H9 (cell line): ENCODE measurements at regions not wholly inside any gene's neighbourhood (a gene's known extent, or its start where the extent isn't known, plus 50 kb on each side); places are given as distances from the start of the nearest gene placed in this dataset.

ENCODE experiments used
- DNase-seq: peaks from one replicate; pipeline ENCODE4 v3.0.0-alpha.2; 2017
- H2AFZ ChIP-seq: one replicate; pipeline ENCODE4 v1.6.1; 2013; ENCODE audit warnings: mild to moderate bottlenecking, low read length, control low read depth, moderate library complexity
- H2AK5ac ChIP-seq: 2 replicates; pipeline ENCODE4 v1.6.1; 2013; ENCODE audit warnings: low read length, control low read depth, mixed read lengths; ENCODE audit not compliant: insufficient read length
- H2BK120ac ChIP-seq: one replicate; pipeline ENCODE4 v1.6.1; 2013; ENCODE audit warnings: low read depth, mild to moderate bottlenecking, low read length, control low read depth, inconsistent platforms; ENCODE audit not compliant: poor library complexity, severe bottlenecking
- H2BK12ac ChIP-seq: 2 replicates; pipeline ENCODE4 v1.6.1; 2013; ENCODE audit warnings: low read length, control low read depth, mixed read lengths, low read depth; ENCODE audit not compliant: insufficient read length
- H2BK15ac ChIP-seq: 2 replicates; pipeline ENCODE4 v1.6.1; 2013; ENCODE audit warnings: low read depth, low read length, control low read depth
- H2BK20ac ChIP-seq: one replicate; pipeline ENCODE4 v1.6.1; 2013; ENCODE audit warnings: low read depth, mild to moderate bottlenecking, low read length, control low read depth, inconsistent platforms; ENCODE audit not compliant: poor library complexity, severe bottlenecking
- H2BK5ac ChIP-seq: 2 replicates; pipeline ENCODE4 v1.6.1; 2013; ENCODE audit warnings: low read length, control low read depth, mixed read lengths; ENCODE audit not compliant: insufficient read length
- H3K14ac ChIP-seq: 2 replicates; pipeline ENCODE4 v1.6.1; 2013; ENCODE audit warnings: low read length, control low read depth; ENCODE audit not compliant: insufficient read depth
- H3K18ac ChIP-seq: 2 replicates; pipeline ENCODE4 v1.6.1; 2013; ENCODE audit warnings: low read depth, mild to moderate bottlenecking, mixed read lengths, low read length, control low read depth; ENCODE audit not compliant: insufficient read length
- H3K23ac ChIP-seq: 2 replicates; pipeline ENCODE4 v1.6.1; 2013; ENCODE audit warnings: low read length, control low read depth, mixed read lengths, low read depth; ENCODE audit not compliant: insufficient read length
- H3K23me2 ChIP-seq: 2 replicates; pipeline ENCODE4 v1.6.1; 2013; ENCODE audit warnings: low read depth, mild to moderate bottlenecking, mixed read lengths, low read length, control low read depth; ENCODE audit not compliant: insufficient read length, poor library complexity, severe bottlenecking
- H3K27ac ChIP-seq: 2 replicates; pipeline ENCODE4 v1.5.1; 2013; ENCODE audit warnings: low read length, control low read depth, mixed read lengths, low read depth; ENCODE audit not compliant: insufficient read length
- H3K27me3 ChIP-seq: 2 replicates; pipeline ENCODE4 v1.6.1; 2013; ENCODE audit warnings: low read length, control low read depth, inconsistent platforms; ENCODE audit not compliant: insufficient read depth
- H3K4ac ChIP-seq: 2 replicates; pipeline ENCODE4 v1.6.1; 2013; ENCODE audit warnings: low read depth, mild to moderate bottlenecking, control low read depth, inconsistent platforms, low read length, moderate library complexity
- H3K4me1 ChIP-seq: 2 replicates; pipeline ENCODE4 v1.6.1; 2013; ENCODE audit warnings: low read length, control low read depth, inconsistent platforms; ENCODE audit not compliant: insufficient read depth
- H3K4me2 ChIP-seq: 2 replicates; pipeline ENCODE4 v1.6.1; 2013; ENCODE audit warnings: low read length, control low read depth, mixed read lengths; ENCODE audit not compliant: insufficient read length, insufficient read depth
- H3K56ac ChIP-seq: 2 replicates; pipeline ENCODE4 v1.6.1; 2013; ENCODE audit warnings: low read depth, mild to moderate bottlenecking, mixed read lengths, low read length, control low read depth; ENCODE audit not compliant: insufficient read length
- H3K79me1 ChIP-seq: 2 replicates; pipeline ENCODE4 v1.6.1; 2013; ENCODE audit warnings: low read depth, mild to moderate bottlenecking, moderate library complexity, low read length, control low read depth, inconsistent platforms; ENCODE audit not compliant: insufficient read depth, poor library complexity, severe bottlenecking
- H3K79me2 ChIP-seq: 2 replicates; pipeline ENCODE4 v1.6.1; 2013; ENCODE audit warnings: low read length, control low read depth, inconsistent platforms; ENCODE audit not compliant: insufficient read depth
- H3K9ac ChIP-seq: 2 replicates; pipeline ENCODE4 v1.6.1; 2013; ENCODE audit warnings: low read length, control low read depth, mixed read lengths; ENCODE audit not compliant: insufficient read length; ENCODE audit errors: extremely low read depth
- H3K9me3 ChIP-seq: one replicate; pipeline ENCODE4 v1.6.1; 2013; ENCODE audit warnings: low read depth, low read length, inconsistent platforms; ENCODE audit not compliant: control insufficient read depth
- H3T11ph ChIP-seq: one replicate; pipeline ENCODE4 v1.6.1; 2013; ENCODE audit warnings: mild to moderate bottlenecking, low read length, control low read depth, inconsistent platforms
- H4K20me1 ChIP-seq: one replicate; pipeline ENCODE4 v1.6.1; 2013; ENCODE audit not compliant: control insufficient read depth, insufficient read length, insufficient read depth
- H4K5ac ChIP-seq: 2 replicates; pipeline ENCODE4 v1.6.1; 2013; ENCODE audit warnings: low read depth, mild to moderate bottlenecking, mixed read lengths, low read length, control low read depth; ENCODE audit not compliant: insufficient read length
- H4K8ac ChIP-seq: replicated peaks from 2 replicates; pipeline ENCODE4 v1.6.1; 2013; ENCODE audit warnings: low read length, control low read depth, mixed read lengths, low read depth; ENCODE audit not compliant: insufficient read length
- H4K91ac ChIP-seq: 2 replicates; pipeline ENCODE4 v1.6.1; 2013; ENCODE audit warnings: low read depth, mild to moderate bottlenecking, moderate library complexity, mixed read lengths, low read length, control low read depth; ENCODE audit not compliant: insufficient read length
- H3K27ac Mint-ChIP-seq, 3 experiments: 2 replicates in 2 of 3; 3 replicates in 1 of 3; pipeline ENCODE4 v1.8.0; 2020 to 2021; ENCODE audit warnings: mixed read lengths in 3 of 3, mild to moderate bottlenecking in 1 of 3, moderate library complexity in 1 of 3
- H3K27me3 Mint-ChIP-seq: 2 replicates; pipeline ENCODE4 v1.8.0; 2021; ENCODE audit warnings: low read depth, mild to moderate bottlenecking, moderate library complexity, mixed read lengths
- H3K36me3 Mint-ChIP-seq, 3 experiments: 2 replicates in 2 of 3; 3 replicates in 1 of 3; pipeline ENCODE4 v1.8.0; 2020 to 2021; ENCODE audit warnings: low read depth in 3 of 3, mixed read lengths in 3 of 3; ENCODE audit not compliant: insufficient read depth in 1 of 3
- H3K4me1 Mint-ChIP-seq, 2 experiments: 2 replicates each; pipeline ENCODE4 v1.8.0; 2020; ENCODE audit warnings: mixed read lengths in 2 of 2
- H3K4me3 Mint-ChIP-seq, 2 experiments: 2 replicates in 1 of 2; 3 replicates in 1 of 2; pipeline ENCODE4 v1.8.0; 2020 to 2021; ENCODE audit warnings: mild to moderate bottlenecking in 2 of 2, mixed read lengths in 2 of 2, moderate library complexity in 1 of 2
- H3K9me3 Mint-ChIP-seq, 2 experiments: 2 replicates in 1 of 2; 3 replicates in 1 of 2; pipeline ENCODE4 v1.8.0; 2020; ENCODE audit warnings: mild to moderate bottlenecking in 2 of 2, mixed read lengths in 2 of 2, moderate library complexity in 1 of 2
- CTCF ChIP-seq: fragments of 200-600 bp; sonication (generic); conservative IDR thresholded peaks from 3 replicates; pipeline ENCODE4 v1.8.0; 2021; ENCODE audit warnings: antibody characterized with exemption, mild to moderate bottlenecking
- WGBS: extraction: QIAGEN DNeasy Blood & Tissue Kit; methylation state at CpG from one replicate; pipeline ENCODE4 v1.1.7; 2013; ENCODE audit warnings: missing lambda C conversion rate, low lambda C conversion rate, mixed read lengths; ENCODE audit not compliant: insufficient read length; ENCODE audit errors: extremely low coverage; 5-methylcytosine and 5-hydroxymethylcytosine counted together

DNA sequence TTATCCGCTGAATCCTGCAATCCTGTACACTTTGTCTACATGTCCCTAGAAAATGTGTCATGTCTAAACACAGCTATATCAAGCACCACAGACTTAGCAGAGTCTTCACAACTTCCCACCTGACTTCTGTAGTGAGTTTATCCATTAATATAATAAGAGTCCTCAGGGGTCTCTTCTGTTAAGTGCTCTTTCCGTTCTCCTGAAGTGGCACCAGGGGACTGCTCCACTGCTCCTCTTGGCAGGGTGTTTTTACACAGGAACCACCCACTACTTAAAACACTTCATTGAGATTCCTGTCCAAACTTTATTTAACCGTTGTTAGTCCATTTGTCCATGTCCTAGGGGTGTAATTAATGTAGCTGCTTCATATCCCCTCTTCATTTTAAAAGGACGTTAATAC, 1000.4 kb downstream of the STPG2 start:
- no peak overlapping the region; a peak in 1 of 7 replicates for H3K27ac Mint-ChIP-seq
- no peaks in the 10 kb centered on the region for H3K79me2 ChIP-seq
- WGBS: no CpG with 5 or more reads among the region's 4 CpGs
- no peaks in the 10 kb centered on the region for H4K20me1 ChIP-seq
- H2BK5ac ChIP-seq: no peak overlapping the region
- no peaks in the 10 kb centered on the region for H3K79me1 ChIP-seq
- H3K4me3 Mint-ChIP-seq: no peak overlapping the region
- H2AK5ac ChIP-seq: no peak overlapping the region
- H3K4me2 ChIP-seq: no peak overlapping the region
- H3K56ac ChIP-seq: no peak overlapping the region
- no peak for TF ChIP-seq CTCF
- H3K27me3 Mint-ChIP-seq: no peaks in the 10 kb centered on the region; the same call in 1 of the 2 replicates
- no peak for DNase-seq
- no peaks in the 10 kb centered on the region for H3K23me2 ChIP-seq
- no peak overlapping the region for H3T11ph ChIP-seq
- peaks cover 6% of the 10 kb centered on the region for H3K9me3 ChIP-seq
- no peaks in the 10 kb centered on the region for H3K27me3 ChIP-seq
- H3K36me3 Mint-ChIP-seq: peaks cover 23 to 53% (median 41%) of the 10 kb centered on the region in 3 experiments
- peaks cover 36 to 45% of the 10 kb centered on the region in 2 experiments for H3K9me3 Mint-ChIP-seq
- no peak overlapping the region for H3K9ac ChIP-seq
- no peak overlapping the region for H3K18ac ChIP-seq
- no peak overlapping the region for H3K27ac ChIP-seq
- H2BK12ac ChIP-seq: no peak overlapping the region
- no peak overlapping the region for H4K8ac ChIP-seq
- peaks cover 24 to 34% of the 10 kb centered on the region in 2 experiments for H3K4me1 Mint-ChIP-seq
- H3K14ac ChIP-seq: no peak overlapping the region
- H4K91ac ChIP-seq: no peak overlapping the region
- no peak overlapping the region for H4K5ac ChIP-seq
- no peak overlapping the region for H3K23ac ChIP-seq
- no peak overlapping the region for H2BK15ac ChIP-seq
- no peak overlapping the region for H2BK120ac ChIP-seq
- H2AFZ ChIP-seq: no peak overlapping the region
- H3K4me1 ChIP-seq: no peaks in the 10 kb centered on the region
- H2BK20ac ChIP-seq: no peak overlapping the region
- H3K4ac ChIP-seq: no peak overlapping the region
